Endothelial cell (in vitro differentiated cells): ENCODE measurements at regions not wholly inside any gene's neighbourhood (a gene's known extent, or its start where the extent isn't known, plus 50 kb on each side); places are given as distances from the start of the nearest gene placed in this dataset.

Experiments used
- DNase-seq: peaks from one replicate; pipeline ENCODE4 v3.0.0; 2021; ENCODE audit warnings: low spot score
- H3K27ac Mint-ChIP-seq: one replicate; pipeline ENCODE4 v1.8.0; 2021; ENCODE audit warnings: mixed read lengths, inconsistent platforms; ENCODE audit not compliant: unreplicated experiment
- H3K27me3 Mint-ChIP-seq: one replicate; pipeline ENCODE4 v1.8.0; 2021; ENCODE audit warnings: mild to moderate bottlenecking, moderate library complexity, mixed read lengths, inconsistent platforms; ENCODE audit not compliant: unreplicated experiment
- H3K36me3 Mint-ChIP-seq: one replicate; pipeline ENCODE4 v1.8.0; 2021; ENCODE audit warnings: mild to moderate bottlenecking, low read depth, mixed read lengths, inconsistent platforms; ENCODE audit not compliant: unreplicated experiment
- H3K4me1 Mint-ChIP-seq: one replicate; pipeline ENCODE4 v1.8.0; 2021; ENCODE audit warnings: mild to moderate bottlenecking, mixed read lengths, inconsistent platforms; ENCODE audit not compliant: unreplicated experiment
- H3K4me3 Mint-ChIP-seq: one replicate; pipeline ENCODE4 v1.8.0; 2021; ENCODE audit warnings: mild to moderate bottlenecking, mixed read lengths, inconsistent platforms; ENCODE audit not compliant: unreplicated experiment
- H3K9me3 Mint-ChIP-seq: one replicate; pipeline ENCODE4 v1.8.0; 2021; ENCODE audit warnings: mixed read lengths, inconsistent platforms; ENCODE audit not compliant: unreplicated experiment
- CTCF ChIP-seq: fragments of 200-600 bp; sonication (generic); IDR thresholded peaks from one replicate; pipeline ENCODE4 v1.5.0; 2021; ENCODE audit warnings: antibody characterized with exemption; ENCODE audit not compliant: unreplicated experiment

GRCh38 chr7:153320005-153320404 is 560.5 kb downstream of the ACTR3B start:
- Mint-ChIP-seq H3K27ac (no peak overlapping the region), H3K27me3 (no peaks in the 10 kb centered on the region), H3K36me3 (peaks cover 15% of the 10 kb centered on the region), H3K4me1 (no peaks in the 10 kb centered on the region), H3K4me3 (no peak overlapping the region), H3K9me3 (peaks cover 27% of the 10 kb centered on the region)
- TF ChIP-seq CTCF: no peak
- no peak for DNase-seq

- H3K36me3 Mint-ChIP-seq: peaks cover 15% of the 10 kb centered on the region
- TF ChIP-seq CTCF: no peak
Measured at GRCh38 chr7:153320681-153321080, 561.1 kb downstream of the ACTR3B start.

GRCh38 chr7:153322991-153323390 is 563.4 kb downstream of the ACTR3B start:
- H3K9me3 Mint-ChIP-seq: peaks cover 27% of the 10 kb centered on the region
- H3K36me3 Mint-ChIP-seq: peaks cover 11% of the 10 kb centered on the region
- TF ChIP-seq CTCF: no peak
- no peak overlapping the region for H3K27ac Mint-ChIP-seq
- no peaks in the 10 kb centered on the region for H3K27me3 Mint-ChIP-seq
- DNase-seq: no peak
- no peak overlapping the region for H3K4me3 Mint-ChIP-seq
- H3K4me1 Mint-ChIP-seq: no peaks in the 10 kb centered on the region

More at GRCh38 chr7:153320681-153321080, 561.1 kb downstream of the ACTR3B start:
- DNase-seq: no peak
- Mint-ChIP-seq H3K4me1 (no peaks in the 10 kb centered on the region), H3K4me3 (no peak overlapping the region), H3K27ac (no peak overlapping the region), H3K27me3 (no peaks in the 10 kb centered on the region), H3K9me3 (peaks cover 27% of the 10 kb centered on the region)

- Mint-ChIP-seq H3K27me3 (no peaks in the 10 kb centered on the region), H3K27ac (no peak overlapping the region), H3K4me3 (no peak overlapping the region), H3K36me3 (peaks cover 6% of the 10 kb centered on the region), H3K9me3 (peaks cover 21% of the 10 kb centered on the region), H3K4me1 (no peaks in the 10 kb centered on the region)
- no peak for TF ChIP-seq CTCF
- DNase-seq: no peak
Measured at GRCh38 chr7:153324094-153324493, 564.5 kb downstream of the ACTR3B start.

GRCh38 chr7:153327683-153328082 is 568.1 kb downstream of the ACTR3B start:
- DNase-seq: no peak
- Mint-ChIP-seq H3K4me1 (no peaks in the 10 kb centered on the region), H3K27me3 (no peaks in the 10 kb centered on the region), H3K9me3 (peaks cover 12% of the 10 kb centered on the region), H3K27ac (no peak overlapping the region), H3K4me3 (no peak overlapping the region), H3K36me3 (peaks cover 3% of the 10 kb centered on the region)
- no peak for TF ChIP-seq CTCF
